HEK293 (cell line): ENCODE measurements at regions not wholly inside any gene's neighbourhood (a gene's known extent, or its start where the extent isn't known, plus 50 kb on each side); places are given as distances from the start of the nearest gene placed in this dataset.

ENCODE experiments used
- CTCF ChIP-seq: fragments of 450-650 bp; formaldehyde crosslinking; IDR thresholded peaks from 2 replicates; pipeline ENCODE4 v1.5.1; 2016; ENCODE audit warnings: missing biosample characterization, missing genetic modification characterization
- PBX3 ChIP-seq: sonication (generic); formaldehyde crosslinking; IDR thresholded peaks from 2 replicates; pipeline ENCODE4 v1.8.1; 2022; ENCODE audit warnings: mild to moderate bottlenecking, moderate library complexity, missing genetic modification reagents
- YY1 ChIP-seq: fragments of 450-650 bp; formaldehyde crosslinking; IDR thresholded peaks from 2 replicates; pipeline ENCODE4 v1.5.1; 2018; ENCODE audit warnings: missing biosample characterization, missing genetic modification characterization
- ZFP41 ChIP-seq: fragments of 450-650 bp; formaldehyde crosslinking; IDR thresholded peaks from 2 replicates; pipeline ENCODE4 v1.5.1; 2016; ENCODE audit warnings: missing biosample characterization, missing genetic modification characterization, borderline replicate concordance
- ZNF184 ChIP-seq: fragments of 450-650 bp; IDR thresholded peaks from 2 replicates; pipeline ENCODE4 v1.5.1; 2018; ENCODE audit warnings: missing biosample characterization, mild to moderate bottlenecking, missing genetic modification characterization
- ZNF248 ChIP-seq: fragments of 450-650 bp; formaldehyde crosslinking; IDR thresholded peaks from 2 replicates; pipeline ENCODE4 v1.5.1; 2017; ENCODE audit warnings: missing biosample characterization, missing genetic modification characterization
- ZNF513 ChIP-seq: fragments of 450-650 bp; IDR thresholded peaks from 2 replicates; pipeline ENCODE4 v1.5.1; 2018; ENCODE audit warnings: missing biosample characterization, missing genetic modification characterization
- ZNF585B ChIP-seq: fragments of 450-650 bp; formaldehyde crosslinking; IDR thresholded peaks from 2 replicates; pipeline ENCODE4 v1.5.1; 2016; ENCODE audit warnings: missing biosample characterization, missing genetic modification characterization
- ZNF639 ChIP-seq: fragments of 450-650 bp; formaldehyde crosslinking; IDR thresholded peaks from 2 replicates; pipeline ENCODE4 v1.5.1; 2016; ENCODE audit warnings: missing biosample characterization, missing genetic modification characterization
- ZNF658 ChIP-seq: fragments of 450-650 bp; formaldehyde crosslinking; IDR thresholded peaks from 2 replicates; pipeline ENCODE4; 2016; ENCODE audit warnings: missing biosample characterization, missing genetic modification characterization

- TF ChIP-seq CTCF (tag by site-specific recombination) (no peak), YY1 (no peak), PBX3 (CRISPR knock-in tag) (no peak), ZNF658 (no peak), ZNF248 (tag by site-specific recombination) (no peak), ZNF585B (tag by site-specific recombination) (no peak), ZNF513 (no peak), ZNF639 (no peak), ZNF184 (tag by site-specific recombination) (no peak), ZFP41 (no peak)
Measured at GRCh38 chr6:164184410-164184809, 769.9 kb downstream of the QKI start.
